GM21515 (cell line): ENCODE measurements at regions not wholly inside any gene's neighbourhood (a gene's known extent, or its start where the extent isn't known, plus 50 kb on each side); places are given as distances from the start of the nearest gene placed in this dataset.

ENCODE experiments used
- ATAC-seq: cut with Tn5 transposase; IDR thresholded peaks from one replicate; pipeline ENCODE4 v1.9.1; 2021; ENCODE audit not compliant: unreplicated experiment

DNA sequence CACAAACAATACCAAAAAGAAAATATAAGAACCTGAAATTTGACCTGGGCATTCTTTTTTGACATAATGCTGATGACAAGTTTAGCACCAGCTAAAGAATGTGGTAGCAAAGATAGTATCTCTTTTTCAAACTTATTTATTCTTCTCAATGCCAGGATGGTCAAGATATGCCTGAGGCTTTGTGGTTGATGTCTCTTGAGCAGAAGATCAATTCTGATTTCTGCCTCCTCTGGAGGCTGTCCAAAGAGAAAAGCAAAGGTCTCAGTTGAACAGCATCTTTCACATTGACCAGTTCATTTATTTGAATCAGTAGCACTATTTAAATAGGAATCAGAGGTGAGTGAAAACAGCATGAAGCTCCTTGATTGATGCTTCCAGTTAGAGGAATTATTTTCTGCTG, 588.2 kb downstream of the HTR1A start:
- no peak for ATAC-seq

DNA sequence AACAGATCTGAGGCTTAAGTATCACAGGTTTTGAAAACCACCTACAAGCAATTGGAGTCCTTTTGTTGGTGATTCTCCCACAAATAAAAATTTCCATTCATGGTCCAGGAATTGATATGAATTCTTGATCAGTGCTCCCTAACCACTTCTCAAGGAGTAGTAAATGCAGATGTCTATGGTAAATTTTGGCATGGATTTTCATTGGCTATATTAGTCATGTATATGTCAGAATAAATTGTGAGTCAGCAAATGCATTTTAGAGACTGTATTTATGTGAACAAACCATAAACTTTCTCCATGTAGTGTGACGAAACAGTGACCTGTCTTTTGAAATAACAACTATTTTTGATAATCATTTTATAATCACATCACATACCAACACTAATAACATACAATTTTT, 611.1 kb downstream of the HTR1A start:
- no peak for ATAC-seq

DNA sequence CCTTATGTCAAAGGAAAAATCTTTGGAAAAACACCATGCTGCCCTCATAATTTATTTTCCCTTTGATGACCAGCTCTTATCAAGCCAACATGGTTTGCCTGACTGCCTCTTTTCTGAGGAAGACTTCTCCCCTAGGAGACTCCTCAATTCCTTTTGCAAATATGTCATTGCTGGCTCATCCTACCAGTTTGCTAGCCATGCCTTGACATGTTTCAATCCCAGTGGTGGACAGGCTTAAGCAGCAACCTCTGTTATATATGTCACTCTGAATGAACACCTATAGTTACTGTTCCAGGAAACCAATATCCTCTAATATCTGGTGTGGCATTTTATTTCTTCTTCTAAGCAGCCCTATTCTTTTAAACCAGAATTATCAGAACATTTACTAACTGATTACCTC, 615.8 kb downstream of the HTR1A start:
- ATAC-seq: no peak

DNA sequence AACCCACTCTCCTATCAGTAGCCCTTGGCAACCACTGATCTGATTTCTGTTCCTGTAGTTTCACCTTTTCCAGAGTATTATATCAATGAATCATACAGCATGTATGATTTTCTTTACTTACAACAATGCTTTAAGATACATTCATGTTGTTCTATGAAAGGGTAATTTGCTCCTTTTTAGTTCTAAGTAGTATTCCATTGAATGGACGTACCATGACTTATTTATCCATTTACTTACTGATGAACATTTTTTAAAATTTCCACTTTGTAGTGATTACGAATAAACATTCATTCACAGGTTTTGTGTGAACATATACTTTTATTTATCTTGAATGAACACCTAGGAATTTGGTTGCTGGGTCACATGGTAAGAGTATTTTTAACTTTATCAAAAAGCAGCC, 620.8 kb downstream of the HTR1A start:
- ATAC-seq: no peak

DNA sequence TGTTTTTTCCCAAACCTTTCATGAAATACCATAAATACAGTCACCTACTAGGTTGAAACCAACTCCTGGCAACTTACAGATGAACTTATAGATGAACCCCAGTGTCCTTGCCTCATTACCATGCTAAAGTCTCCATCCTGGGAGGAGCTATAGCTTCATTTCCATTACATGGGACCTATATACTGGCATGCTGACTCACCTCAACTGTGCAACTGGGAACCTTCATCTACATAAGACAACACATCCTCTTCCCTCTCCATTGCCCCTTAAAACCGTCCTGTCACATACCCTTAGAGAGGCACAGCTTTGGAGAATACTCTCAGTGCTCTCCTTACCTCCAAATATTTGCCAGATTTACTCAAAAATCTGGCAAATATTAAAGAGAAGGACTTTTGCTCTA, 638.3 kb downstream of the HTR1A start:
- ATAC-seq: no peak

DNA sequence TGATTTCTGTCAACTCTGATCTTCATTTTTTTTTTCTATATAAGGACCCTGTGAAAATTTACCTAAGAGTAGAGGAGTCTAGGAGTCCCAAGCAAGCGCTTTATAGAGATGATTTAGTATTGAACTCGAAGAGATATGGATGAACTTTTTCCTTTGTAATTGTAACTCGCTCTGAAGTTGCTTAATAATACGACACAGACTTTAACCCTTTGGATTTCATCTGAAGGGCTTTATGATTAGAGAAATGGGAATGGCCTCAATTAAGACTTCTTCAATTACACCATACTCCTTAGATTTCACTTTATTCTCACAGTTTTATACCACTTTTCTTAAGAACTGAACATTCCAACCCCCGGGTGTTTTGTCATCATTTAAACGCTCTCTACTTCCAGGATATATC, 647.7 kb downstream of the HTR1A start:
- no peak for ATAC-seq

DNA sequence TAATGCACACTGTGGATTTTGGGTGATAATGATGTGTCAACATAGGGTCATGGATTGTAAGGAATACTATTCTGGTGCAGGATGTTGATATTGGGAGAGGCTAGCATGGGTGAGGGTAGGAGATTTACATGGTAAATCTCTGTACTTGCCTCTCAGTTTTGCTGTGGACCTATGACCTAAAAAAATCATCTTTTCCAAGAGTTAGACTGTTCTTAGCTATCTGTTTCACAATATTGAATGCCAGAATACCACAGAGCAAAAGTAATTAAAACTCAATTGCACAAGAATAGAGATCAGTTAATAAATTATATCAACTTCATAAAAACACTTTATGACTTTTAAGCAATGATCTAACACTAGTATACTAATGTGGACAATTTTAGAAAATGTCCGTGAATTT, 651.6 kb downstream of the HTR1A start:
- ATAC-seq: no peak

DNA sequence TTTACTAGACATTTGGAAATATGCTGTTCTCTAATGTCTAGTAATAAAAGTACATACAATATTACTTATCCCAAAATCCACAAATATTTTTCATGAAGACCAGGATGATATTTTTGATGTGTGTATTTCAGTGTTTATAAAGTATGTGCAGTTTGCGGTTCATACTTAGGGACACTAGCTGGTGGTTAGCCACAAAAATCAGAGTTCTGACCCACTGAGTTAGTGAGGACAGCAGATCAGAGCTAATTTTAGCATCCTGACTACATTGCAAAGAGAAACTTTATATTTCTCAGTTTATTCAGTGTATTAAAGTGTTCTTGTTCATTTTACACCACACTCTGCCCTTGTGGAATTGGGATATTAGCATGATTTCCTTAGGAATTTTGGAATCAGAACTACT, 655.3 kb downstream of the HTR1A start:
- no peak for ATAC-seq

DNA sequence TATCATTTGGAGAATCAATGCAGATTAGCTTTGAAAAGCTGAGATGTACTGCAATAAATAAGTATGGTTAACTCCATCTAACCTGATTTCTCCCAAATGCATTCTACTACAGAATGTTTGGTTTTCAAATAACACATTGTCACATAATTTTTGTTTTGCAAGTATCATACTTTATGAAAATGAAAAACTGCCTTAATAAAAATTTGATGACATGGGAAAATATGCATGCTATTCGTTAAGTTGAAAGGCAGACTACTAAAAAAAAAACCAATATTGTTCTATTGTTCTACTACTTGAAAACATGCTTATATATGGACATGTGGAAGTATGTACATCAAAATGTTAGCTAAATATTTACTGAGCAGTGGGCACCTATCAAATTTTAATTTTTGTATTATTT, 668.9 kb downstream of the HTR1A start:
- ATAC-seq: no peak

DNA sequence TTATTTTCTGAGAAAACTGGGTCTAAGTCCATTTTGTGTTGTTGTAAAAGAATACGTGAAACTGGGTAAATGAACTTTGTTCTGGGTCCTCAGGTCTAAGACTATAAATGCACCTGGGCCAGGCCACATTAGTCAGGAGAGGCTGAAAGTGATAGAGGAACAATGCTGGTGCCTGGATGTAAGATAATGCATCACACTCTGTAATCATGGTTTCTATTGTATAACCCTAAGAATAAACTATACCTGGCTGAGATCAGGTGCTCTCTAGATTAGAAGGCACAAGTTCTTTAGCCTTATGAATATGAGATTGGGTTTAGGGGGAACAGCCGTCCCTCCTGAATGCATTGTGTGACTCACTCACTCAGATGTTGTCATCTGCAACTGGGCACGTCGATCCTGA, 675.5 kb downstream of the HTR1A start:
- ATAC-seq: no peak

DNA sequence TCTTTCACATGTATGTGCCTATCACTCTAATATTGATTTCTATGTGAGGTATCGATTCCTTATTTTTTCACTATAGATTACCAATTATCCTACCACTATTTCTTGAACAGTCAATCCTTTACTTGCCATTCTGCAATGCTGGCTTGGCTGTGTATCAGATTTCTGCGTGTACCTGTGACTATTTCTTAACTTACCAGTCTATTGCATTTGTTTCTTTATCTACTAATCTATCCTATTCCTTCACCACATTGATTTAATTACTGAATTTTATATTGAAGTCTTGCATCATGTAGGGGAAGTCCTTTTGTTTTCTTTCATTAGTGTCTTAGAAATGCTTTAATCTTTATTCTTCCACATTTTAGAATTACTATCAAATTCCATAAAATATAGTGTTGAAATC, 684.8 kb downstream of the LRRC70 start:
- ATAC-seq: no peak

DNA sequence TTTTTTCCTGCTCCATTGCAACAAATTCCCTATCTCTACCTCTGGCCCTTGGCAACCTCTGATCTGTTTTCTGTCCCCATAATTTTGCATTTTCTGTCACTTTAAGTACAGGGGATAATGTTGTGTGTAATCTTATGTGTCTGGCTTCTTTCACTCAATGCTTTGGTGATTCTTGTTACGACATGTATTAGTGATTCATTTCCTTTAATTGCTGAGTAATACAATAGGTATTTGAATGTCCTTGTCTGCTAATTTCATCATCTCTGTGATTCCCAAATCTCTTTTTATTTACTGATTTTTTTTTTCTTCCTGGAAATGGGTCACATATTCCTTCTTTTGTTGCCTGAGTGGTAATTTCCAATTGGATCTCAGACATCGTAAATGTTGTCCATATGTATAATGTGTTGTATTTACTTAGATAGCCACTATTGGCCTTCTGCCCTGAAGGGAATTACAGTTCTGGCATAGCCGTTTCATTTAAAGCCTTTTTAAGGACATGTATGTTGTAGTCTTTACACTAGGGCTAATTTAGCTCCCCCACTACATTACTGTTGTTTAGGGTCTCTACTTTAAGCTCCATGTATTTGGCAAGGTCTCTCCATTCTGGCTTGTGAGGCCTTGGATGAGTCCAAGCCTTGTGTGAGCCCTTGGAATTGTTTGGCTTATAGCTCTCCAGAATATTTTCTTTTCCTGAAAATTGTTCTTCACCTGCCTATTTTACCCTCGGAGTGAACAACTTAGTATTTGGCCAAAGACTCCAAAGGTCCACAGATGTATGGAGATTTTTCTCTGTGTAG, 683.8 kb downstream of the LRRC70 start:
- no peak for ATAC-seq

DNA sequence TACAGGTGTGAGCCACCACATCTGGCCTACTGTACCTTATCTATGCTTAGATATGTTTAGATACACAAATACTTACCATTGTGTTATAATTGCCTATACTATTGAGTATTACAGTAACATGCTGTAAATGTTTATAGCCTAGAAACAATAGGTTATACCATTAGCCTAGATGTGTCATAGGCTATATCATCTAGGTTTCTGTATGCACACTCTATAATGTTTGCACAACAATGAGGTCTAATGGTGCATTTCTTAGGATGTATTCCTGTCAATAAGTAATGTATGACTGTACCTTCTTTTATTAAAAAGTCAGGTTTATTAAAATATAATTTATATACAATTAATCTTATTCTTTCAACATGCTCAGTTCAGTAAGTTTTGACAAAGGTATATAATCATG, 683.1 kb downstream of the LRRC70 start:
- no peak for ATAC-seq

DNA sequence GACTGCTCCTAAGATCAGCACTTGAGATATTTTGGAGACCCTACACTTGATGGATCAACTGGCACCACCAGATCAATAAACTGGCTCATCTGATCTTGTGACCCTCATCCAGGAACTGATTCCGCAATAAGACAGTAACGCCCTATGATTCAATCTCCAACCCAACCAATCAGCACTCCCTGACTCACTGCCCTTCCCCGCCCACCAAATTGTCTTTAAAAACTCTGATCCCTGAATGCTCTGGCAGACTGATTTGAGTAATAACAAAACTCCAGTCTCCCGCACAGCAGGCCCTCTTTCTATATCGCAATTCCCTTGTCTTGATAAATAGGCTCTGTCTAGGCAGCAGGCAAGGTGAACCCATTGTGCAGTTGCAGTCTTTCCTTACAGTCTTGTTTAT, 677.0 kb downstream of the LRRC70 start:
- ATAC-seq: no peak

DNA sequence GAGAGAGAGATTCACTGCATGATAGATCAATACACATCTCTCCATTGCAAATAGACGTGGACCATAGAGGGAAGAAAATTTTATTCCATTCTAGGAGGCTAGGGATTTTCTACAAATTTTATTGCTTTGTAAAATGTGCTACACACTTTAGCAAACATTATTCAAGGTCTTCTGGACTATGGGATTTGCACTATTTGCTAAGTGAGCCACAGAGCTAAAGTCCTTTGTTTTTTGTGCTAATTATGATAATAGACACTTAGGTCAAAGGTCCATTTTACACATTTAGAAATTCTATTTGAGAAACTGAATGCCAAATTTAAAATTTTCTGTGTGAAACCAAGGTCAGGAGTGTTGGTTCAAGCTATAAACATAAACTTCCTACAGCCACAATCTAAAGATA, 672.3 kb downstream of the LRRC70 start:
- no peak for ATAC-seq

DNA sequence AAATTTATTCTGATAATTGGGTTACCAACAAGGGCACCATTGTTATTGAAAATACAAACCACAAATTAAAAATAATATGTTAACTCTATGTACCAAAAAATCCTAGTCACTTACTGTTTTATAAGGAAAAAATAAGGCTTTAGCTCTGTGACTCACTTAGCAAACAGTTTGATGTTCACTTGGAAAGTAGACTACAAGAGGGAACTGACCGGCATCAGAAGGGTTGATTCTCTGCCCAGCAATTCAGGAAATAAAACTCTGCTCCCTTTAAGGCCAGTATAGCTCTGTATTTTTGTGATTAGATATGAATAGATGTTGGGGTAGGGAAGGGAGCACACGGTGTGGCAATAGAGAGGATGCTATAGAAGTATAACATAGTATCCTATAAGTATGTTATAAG, 671.3 kb downstream of the LRRC70 start:
- ATAC-seq: no peak

DNA sequence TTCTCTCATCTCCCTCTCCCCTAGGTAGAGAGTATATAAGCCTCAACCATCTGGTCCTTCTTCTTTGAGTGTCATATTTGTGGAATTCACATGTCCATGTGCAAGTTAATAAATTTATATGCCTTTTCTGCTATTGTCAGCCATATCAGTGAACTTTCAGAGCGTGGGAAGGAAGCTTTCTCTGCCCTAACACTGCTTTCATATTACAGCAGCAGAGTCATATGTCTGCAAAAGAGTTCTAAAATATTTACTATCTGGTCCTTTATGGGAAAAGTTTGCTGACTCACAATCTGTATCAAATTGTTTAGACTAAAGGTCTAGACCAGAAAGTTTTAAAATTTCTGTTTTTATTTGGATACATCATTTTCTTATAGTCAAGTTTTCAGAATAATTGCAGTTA, 669.0 kb downstream of the LRRC70 start:
- no peak for ATAC-seq

DNA sequence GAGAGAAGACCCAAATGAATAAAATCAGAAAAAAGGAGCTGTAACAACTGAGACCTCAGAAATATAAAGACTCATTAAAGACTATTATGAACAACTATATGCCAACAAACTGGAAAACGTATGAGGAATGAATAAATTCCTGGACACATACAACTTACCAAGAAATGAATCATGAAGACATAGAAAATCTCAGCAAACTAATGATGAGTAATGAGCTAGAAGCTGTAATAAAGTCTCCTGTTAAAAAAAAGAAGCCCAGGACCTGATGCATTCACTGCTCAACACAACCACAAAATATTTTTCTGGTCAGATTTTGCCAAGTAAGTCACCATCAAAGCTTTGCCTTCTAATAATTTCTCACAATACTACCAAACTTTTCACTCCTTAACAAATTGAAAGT, 666.7 kb downstream of the LRRC70 start:
- ATAC-seq: no peak

DNA sequence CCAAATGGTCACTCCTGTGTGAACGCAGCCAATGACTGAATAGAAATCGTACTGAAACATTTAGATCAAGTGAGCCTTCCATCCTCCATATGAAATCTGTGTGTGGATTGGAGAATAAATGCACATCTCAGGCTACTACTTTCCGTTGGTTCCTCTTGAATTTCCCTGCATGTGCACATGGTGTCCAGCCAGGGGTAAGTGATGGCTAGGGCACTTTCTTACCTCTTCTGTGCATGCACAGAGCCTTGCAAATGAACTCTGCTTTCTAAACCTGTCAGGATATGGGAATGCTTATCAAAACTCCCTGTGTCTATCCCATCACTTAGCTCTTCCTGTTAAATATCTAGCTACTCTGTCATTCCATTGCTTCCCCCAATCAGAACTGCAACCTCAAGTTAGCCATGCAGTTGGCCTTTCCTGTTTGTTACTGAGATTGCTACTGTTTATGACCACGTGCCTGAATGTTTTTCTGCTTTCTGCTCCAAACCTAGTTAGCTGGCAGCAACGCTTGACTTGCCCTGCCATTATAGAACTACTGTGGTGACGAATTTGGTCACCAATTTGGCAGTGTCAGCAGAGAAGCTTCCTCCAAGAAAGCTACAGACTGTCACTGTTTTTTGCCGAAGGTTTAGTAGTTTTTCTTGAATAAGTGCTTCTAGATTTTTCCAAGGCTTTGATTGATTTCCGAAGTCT, 661.6 kb downstream of the LRRC70 start:
- ATAC-seq: no peak

DNA sequence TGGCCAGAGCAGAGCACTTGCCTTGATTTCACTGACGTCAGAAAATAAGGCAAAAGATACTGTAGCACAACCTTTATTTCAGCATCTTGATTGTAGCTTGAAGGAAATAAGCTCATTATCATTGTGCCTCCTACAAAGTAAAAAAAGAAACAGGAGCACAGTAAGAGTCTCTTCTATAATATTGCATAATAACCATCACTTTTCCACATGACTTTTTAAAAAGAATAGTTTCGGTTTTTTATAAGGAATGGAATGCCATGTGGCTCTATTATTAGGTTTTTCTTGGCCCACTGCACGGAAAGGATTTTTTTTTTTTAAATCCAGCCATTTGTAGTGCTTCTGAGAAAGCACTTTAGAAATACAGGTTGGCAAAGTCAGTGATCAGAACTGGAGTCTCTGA, 655.3 kb downstream of the LRRC70 start:
- no peak for ATAC-seq

DNA sequence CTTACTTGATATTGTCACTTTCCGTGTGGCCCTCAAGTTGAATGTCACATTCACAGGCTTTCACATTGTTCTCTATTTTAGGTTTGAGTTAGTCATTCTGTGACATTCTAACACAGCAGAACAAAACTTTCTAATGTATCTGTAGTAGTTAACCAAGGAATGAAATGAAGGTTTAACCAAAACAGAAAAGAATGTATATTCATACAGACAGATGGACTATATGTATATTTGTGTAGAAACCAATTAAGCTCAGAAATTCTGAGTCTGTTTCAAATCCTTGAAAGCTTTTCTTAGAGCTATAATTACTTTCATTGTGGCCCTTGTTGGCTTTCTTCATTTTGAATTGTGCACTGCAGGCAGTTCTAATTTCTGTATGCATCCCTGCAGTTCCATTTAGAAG, 654.7 kb downstream of the LRRC70 start:
- no peak for ATAC-seq

DNA sequence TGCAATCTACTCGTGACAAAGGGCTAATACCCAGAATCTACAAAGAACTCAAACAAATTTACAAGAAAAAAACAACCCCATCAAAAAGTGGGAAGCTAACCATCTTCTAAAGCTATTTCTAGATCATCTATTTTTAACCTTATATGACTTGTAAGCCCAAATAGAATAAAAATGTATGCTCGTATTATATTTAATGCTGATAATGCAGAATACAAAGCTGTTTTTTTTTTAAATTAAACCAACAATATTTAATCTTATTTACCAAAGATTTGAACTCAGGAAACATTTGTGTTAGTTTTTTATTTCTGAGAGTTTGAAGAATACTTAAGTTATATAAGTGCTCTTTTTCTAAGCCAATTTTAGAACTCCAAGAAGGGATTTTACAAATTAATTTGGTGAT, 652.1 kb downstream of the LRRC70 start:
- ATAC-seq: no peak

DNA sequence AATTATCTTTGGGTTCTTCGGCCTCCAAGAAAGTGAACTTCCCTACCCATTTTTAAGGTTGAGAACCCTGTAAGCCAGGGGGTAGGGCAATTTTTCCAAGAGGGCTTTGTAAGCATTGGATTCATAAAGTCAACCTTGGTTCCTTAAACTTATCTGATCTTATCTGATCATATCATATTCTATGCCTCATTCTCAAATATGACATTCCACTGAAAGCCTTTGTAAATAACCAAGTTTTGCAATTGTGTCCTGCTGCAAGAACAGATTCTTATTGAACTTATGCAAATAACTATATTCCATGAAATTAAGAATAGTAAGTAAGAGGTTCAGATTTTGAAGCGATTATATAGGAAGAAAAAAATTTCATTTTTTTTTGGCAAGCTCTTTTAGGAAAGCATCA, 649.5 kb downstream of the LRRC70 start:
- no peak for ATAC-seq
